ENCODE measurements at regions not wholly inside any gene's neighbourhood (a gene's known extent, or its start where the extent isn't known, plus 50 kb on each side); places are given as distances from the start of the nearest gene placed in this dataset.

DNA sequence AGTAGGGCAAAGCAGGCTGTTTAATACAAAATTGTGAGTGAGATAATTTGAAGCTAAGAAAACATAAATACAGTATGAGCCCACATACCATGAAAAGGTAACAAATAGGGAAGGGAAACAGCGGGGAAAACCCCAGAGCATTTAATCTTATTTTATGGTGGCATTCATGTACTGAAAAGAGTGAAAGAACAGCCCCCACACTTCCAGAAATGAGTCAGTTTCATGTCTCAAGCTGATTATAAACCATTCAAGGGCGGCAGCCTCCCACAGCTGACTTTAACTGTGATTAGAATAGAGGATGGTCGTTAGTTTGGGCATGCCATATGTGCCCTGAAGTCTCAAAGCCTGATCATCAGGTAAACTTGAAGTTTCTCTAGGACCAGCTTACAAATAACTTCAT lies 64.5 kb downstream of the FOXG1 start:
- Histone ChIP-seq H4K20me1 (replicated peaks in 1 of 2; ENCODE audit: control insufficient read depth in 1 of 2, insufficient read depth in 2 of 2, low read length in 2 of 2) (no peaks in the 10 kb centered on the region), H3K79me1 (ENCODE audit: low read depth, low read length) (no peaks in the 10 kb centered on the region), H2BK20ac (ENCODE audit: low read length) (no peak overlapping the region), H3K14ac (ENCODE audit: insufficient read length) (no peak overlapping the region), H2AK5ac (ENCODE audit: low read depth, low read length) (no peak overlapping the region), H3K27ac (ENCODE audit: low read depth, low read length) (no peak overlapping the region), H2BK120ac (replicated peaks; ENCODE audit: low read depth, low read length) (no peak overlapping the region), H3K18ac (ENCODE audit: extremely low read depth, low read length) (no peak overlapping the region), H3K56ac (replicated peaks; ENCODE audit: insufficient read length, low read depth, low read length) (no peak overlapping the region), H4K8ac (ENCODE audit: extremely low read depth, insufficient read depth, low read length) (no peak overlapping the region), H3K9me3 (ENCODE audit: insufficient read depth in 2 of 2, low read depth in 1 of 2, low read length in 1 of 2) (no peaks in the 10 kb centered on the region), H3K79me2 (ENCODE audit: control insufficient read depth in 1 of 2, insufficient read depth in 2 of 2, low read length in 2 of 2) (no peaks in the 10 kb centered on the region), H3K4me2 (ENCODE audit: insufficient read depth in 1 of 2, low read depth in 2 of 2, low read length in 2 of 2) (no peak overlapping the region), H2BK5ac (ENCODE audit: low read depth, low read length) (no peak overlapping the region), H3K4me3 (ENCODE audit: extremely low read depth in 1 of 4, insufficient read depth in 2 of 4, low read depth in 3 of 4, low read length in 4 of 4) (no peak overlapping the region), H2AFZ (ENCODE audit: low read length) (0 out of 2 replicates have a peak overlapping the region, but pooled peaks have one; percentile 45), H3K23me2 (ENCODE audit: low read depth, low read length) (no peaks in the 10 kb centered on the region), H2BK12ac (ENCODE audit: low read depth, low read length) (no peak overlapping the region), H3K4ac (replicated peaks; ENCODE audit: insufficient read length, low read depth, low read length) (no peak overlapping the region), H3K4me1 (replicated peaks in 1 of 4; ENCODE audit: control insufficient read depth in 3 of 4, insufficient read depth in 4 of 4, low read length in 3 of 4) (no peaks in the 10 kb centered on the region), H4K5ac (ENCODE audit: insufficient read length, low read depth, low read length) (no peak overlapping the region), H3K23ac (ENCODE audit: insufficient read length) (no peak overlapping the region), H3K36me3 (ENCODE audit: control insufficient read depth in 2 of 4, insufficient read depth in 4 of 4, low read length in 3 of 4) (no peaks in the 10 kb centered on the region), H4K91ac (replicated peaks; ENCODE audit: insufficient read length, low read length) (no peak overlapping the region), H2BK15ac (ENCODE audit: low read length) (no peak overlapping the region), H3K27me3 (replicated peaks in 1 of 4; ENCODE audit: control insufficient read depth in 3 of 4, extremely low read depth in 1 of 4, insufficient read depth in 3 of 4, low read length in 3 of 4) (no peaks in the 10 kb centered on the region), H3K9ac (replicated peaks in 1 of 4; ENCODE audit: extremely low read depth in 1 of 4, low read depth in 3 of 4, low read length in 3 of 4) (no peak overlapping the region)
- POLR2A ChIA-PET (ENCODE audit: partially characterized antibody): interaction anchor here (1.2 kb wide), 1 partner anchor 9 kb away, joined by 3 read pairs; no protein-coding TSS in a partner anchor
- DNase-seq (ENCODE audit: low read depth in 1 of 2, low spot score in 2 of 2) (no peak), FAIRE-seq (no peak)
- CTCF ChIA-PET (ENCODE audit: partially characterized antibody): interaction anchor here (1.3 kb wide), 1 partner anchor 11 kb away, joined by 3 read pairs; no protein-coding TSS in a partner anchor
- TF ChIP-seq POLR2AphosphoS5 (IDR thresholded peaks at IDR 0.05; ENCODE audit: low read depth, low read length): no peak
- TF ChIP-seq TAF7 (optimal IDR thresholded peaks at IDR 0.05; ENCODE audit: borderline replicate concordance, low read depth, low read length): no peak
- no peak for TF ChIP-seq SUZ12 (IDR thresholded peaks at IDR 0.05; ENCODE audit: low read length)
- no peak for TF ChIP-seq RFX5 (IDR thresholded peaks at IDR 0.05; ENCODE audit: borderline replicate concordance, low read depth, low read length)
- TF ChIP-seq SIN3A (conservative IDR thresholded peaks at IDR 0.05 in 1 of 2, IDR thresholded peaks at IDR 0.05 in 1 of 2; ENCODE audit: low read depth in 1 of 2, low read length in 2 of 2): no peak
- no peak for TF ChIP-seq PHF8 (conservative IDR thresholded peaks at IDR 0.05; ENCODE audit: low read depth, low read length)
- TF ChIP-seq KDM4A (IDR thresholded peaks at IDR 0.05; ENCODE audit: low read depth, low read length, severe bottlenecking): no peak
- TF ChIP-seq, protein P1, sequence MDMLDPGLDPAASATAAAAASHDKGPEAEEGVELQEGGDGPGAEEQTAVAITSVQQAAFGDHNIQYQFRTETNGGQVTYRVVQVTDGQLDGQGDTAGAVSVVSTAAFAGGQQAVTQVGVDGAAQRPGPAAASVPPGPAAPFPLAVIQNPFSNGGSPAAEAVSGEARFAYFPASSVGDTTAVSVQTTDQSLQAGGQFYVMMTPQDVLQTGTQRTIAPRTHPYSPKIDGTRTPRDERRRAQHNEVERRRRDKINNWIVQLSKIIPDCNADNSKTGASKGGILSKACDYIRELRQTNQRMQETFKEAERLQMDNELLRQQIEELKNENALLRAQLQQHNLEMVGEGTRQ (IDR thresholded peaks at IDR 0.05; ENCODE audit: low read length): no peak
- WGBS, 2 experiments (ENCODE audit: extremely low coverage in 1 of 2, insufficient coverage in 1 of 2, insufficient read length in 1 of 2, insufficient replicate concordance in 2 of 2, low coverage in 1 of 2, low lambda C conversion rate in 2 of 2, missing lambda C conversion rate in 1 of 2): 89% methylated on average over 3 of the region's 3 CpGs; no CpG with 5 or more reads in 1 of the 2 experiments
